Endothelial cell of umbilical vein (primary cell): ENCODE measurements at regions not wholly inside any gene's neighbourhood (a gene's known extent, or its start where the extent isn't known, plus 50 kb on each side); places are given as distances from the start of the nearest gene placed in this dataset.

ENCODE experiments used
- EZH2 ChIP-seq: IDR thresholded peaks from 2 replicates; pipeline ENCODE4 v1.6.1; 2012; ENCODE audit warnings: borderline replicate concordance, low read depth, mild to moderate bottlenecking, moderate library complexity, low read length, inconsistent platforms; ENCODE audit not compliant: severe bottlenecking
- FOS ChIP-seq: IDR thresholded peaks from 2 replicates; pipeline ENCODE4 v1.6.1; 2011; ENCODE audit warnings: mild to moderate bottlenecking, low read length, moderate library complexity, borderline replicate concordance; ENCODE audit not compliant: insufficient read depth
- GATA2 ChIP-seq: IDR thresholded peaks from 2 replicates; pipeline ENCODE4 v1.7.0; 2011; ENCODE audit warnings: low read depth, mild to moderate bottlenecking, moderate library complexity, mixed read lengths, low read length; ENCODE audit not compliant: insufficient read length, insufficient read depth
- JUN ChIP-seq: IDR thresholded peaks from 2 replicates; pipeline ENCODE4 v1.6.1; 2011; ENCODE audit warnings: borderline replicate concordance, low read depth; ENCODE audit not compliant: insufficient read length, insufficient read depth
- MYC ChIP-seq: IDR thresholded peaks from one replicate; pipeline ENCODE4 v1.6.1; 2011; ENCODE audit warnings: mild to moderate bottlenecking, low read depth, low read length
- POLR2A ChIP-seq: IDR thresholded peaks from 2 replicates; pipeline ENCODE4 v1.6.1; 2012; ENCODE audit warnings: low read depth, mild to moderate bottlenecking, control low read depth, low read length
- POLR2AphosphoS5 ChIP-seq: IDR thresholded peaks from 2 replicates; pipeline ENCODE4 v1.6.1; 2012; ENCODE audit warnings: low read depth, mild to moderate bottlenecking, control low read depth, low read length, moderate library complexity; ENCODE audit not compliant: insufficient read depth
- TF ChIP-seq, protein P1 (sequence below), 2 donors: IDR thresholded peaks; 1 replicate in 1 of 2; 2 replicates in 1 of 2; pipeline ENCODE4 v1.5.1; 2011; ENCODE audit warnings: low read length in 2 of 2, mild to moderate bottlenecking in 2 of 2, moderate library complexity in 2 of 2, control low read depth in 1 of 2, inconsistent platforms in 1 of 2, low read depth in 1 of 2; ENCODE audit not compliant: insufficient read depth in 1 of 2; ENCODE audit errors: extremely low read depth in 1 of 2
- TF ChIP-seq, protein P2 (sequence below): IDR thresholded peaks from 2 replicates; pipeline ENCODE4 v1.6.1; 2011; ENCODE audit not compliant: insufficient read depth, insufficient read length

DNA sequence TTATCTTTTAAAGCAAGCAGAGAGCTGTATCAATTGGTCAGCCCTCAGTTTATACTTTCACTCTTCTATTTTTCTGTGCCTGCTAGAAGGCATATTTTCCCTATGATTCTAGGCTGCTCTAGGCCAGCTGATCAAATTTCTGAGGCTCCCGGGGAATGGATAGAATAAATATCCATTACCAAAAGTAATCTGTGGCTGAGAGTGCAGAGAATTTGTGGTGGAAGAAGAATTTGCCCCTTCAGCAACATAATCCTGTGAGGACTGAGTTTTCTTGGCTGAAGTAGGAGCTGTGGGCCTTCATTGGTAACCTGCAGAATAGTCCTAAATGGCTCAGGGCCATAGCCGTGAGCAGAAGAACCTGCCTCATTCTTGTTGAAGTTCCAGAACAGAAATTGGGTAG, 314.6 kb upstream of the CASK start:
- TF ChIP-seq, protein P1, sequence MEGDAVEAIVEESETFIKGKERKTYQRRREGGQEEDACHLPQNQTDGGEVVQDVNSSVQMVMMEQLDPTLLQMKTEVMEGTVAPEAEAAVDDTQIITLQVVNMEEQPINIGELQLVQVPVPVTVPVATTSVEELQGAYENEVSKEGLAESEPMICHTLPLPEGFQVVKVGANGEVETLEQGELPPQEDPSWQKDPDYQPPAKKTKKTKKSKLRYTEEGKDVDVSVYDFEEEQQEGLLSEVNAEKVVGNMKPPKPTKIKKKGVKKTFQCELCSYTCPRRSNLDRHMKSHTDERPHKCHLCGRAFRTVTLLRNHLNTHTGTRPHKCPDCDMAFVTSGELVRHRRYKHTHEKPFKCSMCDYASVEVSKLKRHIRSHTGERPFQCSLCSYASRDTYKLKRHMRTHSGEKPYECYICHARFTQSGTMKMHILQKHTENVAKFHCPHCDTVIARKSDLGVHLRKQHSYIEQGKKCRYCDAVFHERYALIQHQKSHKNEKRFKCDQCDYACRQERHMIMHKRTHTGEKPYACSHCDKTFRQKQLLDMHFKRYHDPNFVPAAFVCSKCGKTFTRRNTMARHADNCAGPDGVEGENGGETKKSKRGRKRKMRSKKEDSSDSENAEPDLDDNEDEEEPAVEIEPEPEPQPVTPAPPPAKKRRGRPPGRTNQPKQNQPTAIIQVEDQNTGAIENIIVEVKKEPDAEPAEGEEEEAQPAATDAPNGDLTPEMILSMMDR (IDR thresholded peaks at IDR 0.05; ENCODE audit: extremely low read depth in 1 of 2, insufficient read depth in 1 of 2, low read depth in 1 of 2, low read length in 2 of 2): no peak
- TF ChIP-seq EZH2 (no peak), POLR2A (no peak), POLR2AphosphoS5 (no peak), JUN (no peak), MYC (no peak), GATA2 (no peak), FOS (no peak)
- TF ChIP-seq, protein P2, sequence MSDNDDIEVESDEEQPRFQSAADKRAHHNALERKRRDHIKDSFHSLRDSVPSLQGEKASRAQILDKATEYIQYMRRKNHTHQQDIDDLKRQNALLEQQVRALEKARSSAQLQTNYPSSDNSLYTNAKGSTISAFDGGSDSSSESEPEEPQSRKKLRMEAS: no peak
